ENCODE measurements at regions not wholly inside any gene's neighbourhood (a gene's known extent, or its start where the extent isn't known, plus 50 kb on each side); places are given as distances from the start of the nearest gene placed in this dataset.

DNA sequence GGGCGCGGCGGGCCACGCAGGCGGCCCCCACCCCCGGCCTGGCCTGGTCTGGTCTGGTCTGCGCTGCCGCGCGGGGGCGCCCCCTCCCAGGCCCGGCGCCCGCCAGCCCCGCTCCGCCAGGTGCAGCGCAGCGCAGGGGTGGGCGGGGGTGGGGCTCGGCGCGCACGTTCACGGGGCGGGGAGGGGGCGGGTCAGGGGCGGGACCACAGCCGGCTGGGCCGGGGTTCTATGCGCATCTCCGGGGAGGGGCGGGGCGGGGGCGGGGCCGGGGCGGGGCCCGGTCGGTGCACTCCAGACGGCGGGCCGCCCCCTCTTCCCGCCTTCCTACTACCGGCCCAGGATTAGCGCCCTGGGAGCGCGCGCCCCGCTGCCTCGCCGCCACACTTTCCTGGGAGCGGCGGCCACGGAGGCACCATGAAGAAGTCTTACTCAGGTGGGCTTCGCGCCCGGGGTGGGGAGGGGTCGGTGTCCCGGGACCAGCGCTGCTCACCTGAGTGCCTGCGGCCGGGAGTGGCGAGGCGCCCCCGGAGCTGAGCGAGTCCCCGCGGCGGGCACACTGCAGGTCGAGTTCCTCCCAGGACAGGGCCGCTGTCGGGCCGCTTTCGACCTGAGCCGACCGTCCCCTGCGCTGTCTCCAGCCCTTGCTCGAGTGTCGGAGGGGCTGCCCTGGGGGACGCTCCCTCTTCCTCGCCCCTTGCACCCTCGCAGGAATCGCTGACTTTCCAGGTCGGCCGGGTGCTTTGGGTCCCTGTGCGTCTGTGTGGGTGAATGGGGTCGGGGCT, 140.5 kb downstream of the SEC14L1 start:
- TF ChIP-seq CTCF (conservative IDR thresholded peaks at IDR 0.05 in 1 of 2, IDR thresholded peaks at IDR 0.05 in 1 of 2; ENCODE audit: low read depth in 1 of 2, low read length in 2 of 2) (no peak), EZH2 (IDR thresholded peaks at IDR 0.05; ENCODE audit: low read length, missing control alignments) (no peak)
